GM18873 (cell line): ENCODE measurements at regions not wholly inside any gene's neighbourhood (a gene's known extent, or its start where the extent isn't known, plus 50 kb on each side); places are given as distances from the start of the nearest gene placed in this dataset.

Experiments
- ATAC-seq: cut with Tn5 transposase; IDR thresholded peaks from one replicate; pipeline ENCODE4 v1.9.1; 2021; ENCODE audit warnings: mild to moderate bottlenecking, moderate library complexity, moderate number of reproducible peaks; ENCODE audit not compliant: unreplicated experiment, low FRiP score

GRCh38 chr2:23114299-23114698 is 270.7 kb upstream of the KLHL29 start:
- no peak for ATAC-seq

- no peak for ATAC-seq
These were observed 266.7 kb upstream of the KLHL29 start for GRCh38 chr2:23118313-23118712.

GRCh38 chr2:23118894-23119293 is 266.1 kb upstream of the KLHL29 start:
- no peak for ATAC-seq

GRCh38 chr2:23120161-23120560 is 264.8 kb upstream of the KLHL29 start:
- no peak for ATAC-seq

GRCh38 chr2:23121968-23122648 is 262.9 kb upstream of the KLHL29 start:
- ATAC-seq: no peak

GRCh38 chr2:23122681-23123215 is 262.2 kb upstream of the KLHL29 start:
- no peak for ATAC-seq

GRCh38 chr2:23123686-23124085 is 261.3 kb upstream of the KLHL29 start:
- ATAC-seq: no peak

GRCh38 chr2:23124214-23124750 is 260.7 kb upstream of the KLHL29 start:
- ATAC-seq: no peak

- ATAC-seq: no peak
These were observed 257.5 kb upstream of the KLHL29 start for GRCh38 chr2:23127465-23127864.

GRCh38 chr2:23128684-23129292 is 256.2 kb upstream of the KLHL29 start:
- no peak for ATAC-seq

GRCh38 chr2:23131066-23131575 is 253.9 kb upstream of the KLHL29 start:
- ATAC-seq: no peak

GRCh38 chr2:23132000-23132399 is 253.0 kb upstream of the KLHL29 start:
- no peak for ATAC-seq

GRCh38 chr2:23132823-23133595 is 252.0 kb upstream of the KLHL29 start:
- ATAC-seq: no peak

- ATAC-seq: no peak
These were observed 250.3 kb upstream of the KLHL29 start for GRCh38 chr2:23134726-23135125.

GRCh38 chr2:23135481-23136100 is 249.4 kb upstream of the KLHL29 start:
- no peak for ATAC-seq

GRCh38 chr2:23137166-23137565 is 247.8 kb upstream of the KLHL29 start:
- ATAC-seq: no peak

- no peak for ATAC-seq
These were observed 246.3 kb upstream of the KLHL29 start for GRCh38 chr2:23138701-23139100.

GRCh38 chr2:23145460-23145859 is 239.5 kb upstream of the KLHL29 start:
- no peak for ATAC-seq

GRCh38 chr2:23146011-23146410 is 239.0 kb upstream of the KLHL29 start:
- no peak for ATAC-seq

GRCh38 chr2:23148342-23148741 is 236.6 kb upstream of the KLHL29 start:
- ATAC-seq: no peak
